ENCODE measurements at regions not wholly inside any gene's neighbourhood (a gene's known extent, or its start where the extent isn't known, plus 50 kb on each side); places are given as distances from the start of the nearest gene placed in this dataset.

DNA sequence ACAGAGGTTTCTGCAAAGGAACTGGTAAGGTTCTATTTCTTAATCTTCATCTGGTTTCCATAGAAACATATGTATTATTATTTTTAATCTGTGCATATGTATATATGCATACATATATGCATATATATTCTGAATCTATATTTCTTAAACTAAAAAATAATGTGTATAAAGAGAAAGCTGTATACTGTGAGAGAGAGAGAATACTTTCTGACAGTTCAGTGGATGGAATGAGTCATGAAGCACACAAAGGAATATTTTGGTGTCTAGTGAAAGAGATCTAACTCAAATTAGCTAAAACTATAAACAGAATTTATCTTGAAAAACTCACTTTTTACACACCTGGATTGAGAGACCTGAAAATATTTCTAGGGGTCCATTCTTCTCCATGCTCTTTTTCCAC, 1929.3 kb upstream of the LRRTM1 start:
- TF ChIP-seq, protein P1, sequence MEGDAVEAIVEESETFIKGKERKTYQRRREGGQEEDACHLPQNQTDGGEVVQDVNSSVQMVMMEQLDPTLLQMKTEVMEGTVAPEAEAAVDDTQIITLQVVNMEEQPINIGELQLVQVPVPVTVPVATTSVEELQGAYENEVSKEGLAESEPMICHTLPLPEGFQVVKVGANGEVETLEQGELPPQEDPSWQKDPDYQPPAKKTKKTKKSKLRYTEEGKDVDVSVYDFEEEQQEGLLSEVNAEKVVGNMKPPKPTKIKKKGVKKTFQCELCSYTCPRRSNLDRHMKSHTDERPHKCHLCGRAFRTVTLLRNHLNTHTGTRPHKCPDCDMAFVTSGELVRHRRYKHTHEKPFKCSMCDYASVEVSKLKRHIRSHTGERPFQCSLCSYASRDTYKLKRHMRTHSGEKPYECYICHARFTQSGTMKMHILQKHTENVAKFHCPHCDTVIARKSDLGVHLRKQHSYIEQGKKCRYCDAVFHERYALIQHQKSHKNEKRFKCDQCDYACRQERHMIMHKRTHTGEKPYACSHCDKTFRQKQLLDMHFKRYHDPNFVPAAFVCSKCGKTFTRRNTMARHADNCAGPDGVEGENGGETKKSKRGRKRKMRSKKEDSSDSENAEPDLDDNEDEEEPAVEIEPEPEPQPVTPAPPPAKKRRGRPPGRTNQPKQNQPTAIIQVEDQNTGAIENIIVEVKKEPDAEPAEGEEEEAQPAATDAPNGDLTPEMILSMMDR (conservative IDR thresholded peaks at IDR 0.05): no peak
- Mint-ChIP-seq H3K27me3 (peaks cover 11% of the 10 kb centered on the region), H3K27ac (no peak overlapping the region), H3K4me3 (no peak overlapping the region), H3K4me1 (ENCODE audit: unreplicated experiment) (no peaks in the 10 kb centered on the region), H3K36me3 (no peaks in the 10 kb centered on the region), H3K9me3 (no peaks in the 10 kb centered on the region)
- no peak for DNase-seq (ENCODE audit: extremely low spot score, unreplicated experiment)

DNA sequence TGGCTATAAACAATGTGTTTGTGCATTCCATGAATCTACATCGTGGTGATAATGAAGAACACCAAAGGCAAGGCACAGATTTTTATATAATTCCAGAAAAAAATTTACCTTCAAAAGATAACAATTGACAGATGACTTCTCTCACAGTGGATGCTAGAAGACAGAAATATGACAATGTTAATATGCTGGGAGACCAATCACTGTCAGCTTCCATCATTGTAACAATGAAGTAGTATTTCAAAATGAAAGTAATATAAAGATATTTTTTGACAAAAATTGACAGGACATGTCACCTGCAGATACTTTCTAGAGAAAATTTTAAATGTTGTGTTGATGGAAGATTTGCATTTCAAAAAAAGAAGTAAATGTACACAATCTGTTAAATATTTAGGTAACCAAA, 1925.9 kb upstream of the LRRTM1 start:
- no peak for DNase-seq (ENCODE audit: extremely low spot score, unreplicated experiment)
- TF ChIP-seq, protein P1 (conservative IDR thresholded peaks at IDR 0.05): no peak
- Mint-ChIP-seq H3K36me3 (no peaks in the 10 kb centered on the region), H3K4me1 (ENCODE audit: unreplicated experiment) (no peaks in the 10 kb centered on the region), H3K4me3 (no peak overlapping the region), H3K9me3 (no peaks in the 10 kb centered on the region), H3K27me3 (peaks cover 6% of the 10 kb centered on the region), H3K27ac (no peak overlapping the region)

DNA sequence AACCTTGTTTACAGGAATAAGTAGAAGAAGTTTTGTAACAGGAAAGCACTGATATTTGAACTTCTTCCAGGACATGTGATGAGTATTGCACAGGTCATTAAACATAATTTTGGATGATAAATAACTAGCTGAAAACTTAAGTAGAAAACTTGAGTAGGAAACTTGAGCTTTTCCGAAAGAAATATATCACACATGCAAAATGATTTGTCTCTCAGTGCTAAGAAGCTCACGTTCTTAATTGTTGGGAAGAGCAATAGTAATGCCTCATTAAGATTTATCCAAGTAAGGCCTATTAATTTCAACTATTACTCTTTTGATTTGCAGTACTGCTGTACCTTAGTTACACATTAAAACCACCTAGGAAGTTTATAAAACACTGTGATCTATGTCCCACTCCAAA, 1921.9 kb upstream of the LRRTM1 start:
- no peaks in the 10 kb centered on the region for H3K36me3 Mint-ChIP-seq
- TF ChIP-seq, protein P1 (conservative IDR thresholded peaks at IDR 0.05): no peak
- no peaks in the 10 kb centered on the region for H3K4me1 Mint-ChIP-seq (ENCODE audit: unreplicated experiment)
- peaks cover 4% of the 10 kb centered on the region for H3K9me3 Mint-ChIP-seq
- peaks cover 2% of the 10 kb centered on the region for H3K27me3 Mint-ChIP-seq
- H3K27ac Mint-ChIP-seq: no peak overlapping the region
- DNase-seq (ENCODE audit: extremely low spot score, unreplicated experiment): no peak
- no peak overlapping the region for H3K4me3 Mint-ChIP-seq

DNA sequence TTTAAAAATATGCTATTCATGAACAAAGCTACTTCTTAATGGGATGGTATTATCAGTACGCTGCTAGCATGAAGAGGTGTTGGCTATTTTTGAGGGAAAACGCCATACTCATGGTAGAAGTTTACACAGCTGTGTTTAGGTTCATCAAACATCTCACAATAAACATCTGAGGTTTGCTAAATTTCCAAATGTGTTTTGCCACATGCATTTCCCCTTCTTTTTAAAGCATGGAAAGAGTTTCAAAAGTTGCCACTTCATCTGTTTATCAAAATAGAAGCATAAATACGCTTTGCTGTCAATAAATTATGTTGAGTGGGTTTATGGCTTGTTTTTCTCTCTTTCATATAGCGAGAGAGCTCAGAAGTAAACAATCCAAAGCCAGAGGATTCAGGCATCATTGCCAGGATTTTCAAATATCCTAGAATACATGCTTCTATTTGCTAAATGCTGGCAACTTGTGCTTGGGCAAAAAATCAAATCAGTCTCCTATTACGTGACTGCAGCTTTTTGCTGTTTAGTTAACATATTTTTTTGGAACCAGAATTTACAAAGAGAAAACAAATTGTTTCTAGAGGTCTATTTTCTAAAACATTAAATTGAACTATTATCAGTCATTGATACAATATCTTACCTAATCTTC, 1919.9 kb upstream of the LRRTM1 start:
- Mint-ChIP-seq H3K9me3 (peaks cover 4% of the 10 kb centered on the region), H3K27ac (no peak overlapping the region), H3K27me3 (no peaks in the 10 kb centered on the region), H3K4me3 (no peak overlapping the region), H3K36me3 (no peaks in the 10 kb centered on the region), H3K4me1 (ENCODE audit: unreplicated experiment) (no peaks in the 10 kb centered on the region)
- DNase-seq (ENCODE audit: extremely low spot score, unreplicated experiment): no peak
- TF ChIP-seq, protein P1 (conservative IDR thresholded peaks at IDR 0.05): no peak

DNA sequence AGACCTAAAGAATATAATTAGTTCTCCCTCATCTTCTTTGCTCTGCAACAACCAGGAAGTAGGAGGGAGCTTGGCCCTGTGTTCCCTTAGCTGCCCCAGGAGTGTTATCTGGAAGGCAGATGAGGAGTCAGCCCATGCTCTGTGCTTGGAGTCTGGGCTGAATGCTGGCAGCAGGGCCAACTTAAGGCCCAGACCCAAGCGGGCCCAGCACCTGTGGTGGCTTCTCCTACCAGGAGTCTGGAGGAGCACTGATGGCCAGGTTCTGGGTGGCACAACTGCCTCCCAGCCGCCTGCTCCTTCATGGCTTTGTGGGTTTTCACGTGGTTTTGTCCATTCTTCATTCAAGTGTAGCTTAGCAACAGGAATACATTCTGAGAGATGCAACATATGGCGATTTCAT, 1910.7 kb upstream of the LRRTM1 start:
- TF ChIP-seq, protein P1 (conservative IDR thresholded peaks at IDR 0.05): no peak
- H3K9me3 Mint-ChIP-seq: peaks cover 9% of the 10 kb centered on the region
- DNase-seq (ENCODE audit: extremely low spot score, unreplicated experiment): no peak
- no peak overlapping the region for H3K27ac Mint-ChIP-seq
- no peak overlapping the region for H3K4me3 Mint-ChIP-seq
- H3K36me3 Mint-ChIP-seq: no peaks in the 10 kb centered on the region
- H3K27me3 Mint-ChIP-seq: no peaks in the 10 kb centered on the region
- no peaks in the 10 kb centered on the region for H3K4me1 Mint-ChIP-seq (ENCODE audit: unreplicated experiment)

DNA sequence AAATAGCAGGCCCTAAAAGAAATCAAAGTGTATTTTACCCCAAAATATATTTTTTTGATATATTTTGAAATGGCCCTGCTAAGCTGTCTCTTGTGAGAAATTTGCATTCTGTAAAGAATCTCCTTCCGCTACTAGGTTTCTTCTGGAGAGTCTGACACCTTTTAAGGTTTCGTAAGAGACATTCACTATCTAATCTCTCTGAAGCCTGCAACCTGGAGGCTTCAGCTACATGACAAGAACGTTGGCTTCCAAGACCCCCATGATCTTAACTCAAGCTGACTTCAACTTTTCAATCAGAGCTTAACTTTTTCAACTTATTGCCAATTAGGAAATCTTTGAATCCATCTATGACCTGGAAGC, 1894.9 kb upstream of the LRRTM1 start:
- TF ChIP-seq, protein P1 (conservative IDR thresholded peaks at IDR 0.05): no peak
- Mint-ChIP-seq H3K4me1 (ENCODE audit: unreplicated experiment) (no peaks in the 10 kb centered on the region), H3K27ac (no peak overlapping the region), H3K4me3 (no peak overlapping the region), H3K27me3 (no peaks in the 10 kb centered on the region), H3K36me3 (no peaks in the 10 kb centered on the region), H3K9me3 (no peaks in the 10 kb centered on the region)
- no peak for DNase-seq (ENCODE audit: extremely low spot score, unreplicated experiment)
